ENCODE measurements at regions not wholly inside any gene's neighbourhood (a gene's known extent, or its start where the extent isn't known, plus 50 kb on each side); places are given as distances from the start of the nearest gene placed in this dataset.
"Not testable (repeated sequence)": the region's sequence is repeated elsewhere in the genome, so short reads cannot be mapped to it uniquely, and the experiment has no call there.

DNA sequence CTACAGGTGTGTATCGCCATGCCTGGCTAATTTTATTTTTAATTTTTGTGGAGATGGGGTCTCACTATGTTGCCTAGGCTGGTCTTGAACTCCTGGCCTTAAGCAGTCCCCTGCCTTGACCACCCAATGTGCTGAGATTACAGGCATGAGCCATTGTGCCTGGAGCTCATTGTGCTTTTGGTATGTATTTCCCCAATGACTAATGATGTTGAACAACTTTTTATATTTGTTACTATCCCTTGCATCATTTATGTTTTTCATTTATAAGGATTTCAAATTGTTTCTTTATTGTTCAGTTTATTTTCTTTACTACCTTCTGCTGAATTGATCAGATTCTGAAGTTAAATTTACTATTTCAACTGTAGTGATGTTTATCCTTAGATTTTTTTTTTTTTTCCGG, 199.7 kb downstream of the CEP135 start:
- Histone ChIP-seq H3K27me3 (ENCODE audit: insufficient read depth, low read length) (no peaks in the 10 kb centered on the region), H3K4me1 (ENCODE audit: control insufficient read depth, insufficient read depth, low read length, unreplicated experiment) (no peaks in the 10 kb centered on the region), H3K36me3 (ENCODE audit: insufficient read depth, low read length) (no peaks in the 10 kb centered on the region), H3K4me3 (ENCODE audit: low read depth, low read length) (no peak overlapping the region), H3K79me2 (ENCODE audit: control insufficient read depth, insufficient read depth, low read length, unreplicated experiment) (no peaks in the 10 kb centered on the region), H3K27ac (ENCODE audit: low read depth, low read length) (no peak overlapping the region), H2AFZ (ENCODE audit: low read length, unreplicated experiment) (no peak overlapping the region)

DNA sequence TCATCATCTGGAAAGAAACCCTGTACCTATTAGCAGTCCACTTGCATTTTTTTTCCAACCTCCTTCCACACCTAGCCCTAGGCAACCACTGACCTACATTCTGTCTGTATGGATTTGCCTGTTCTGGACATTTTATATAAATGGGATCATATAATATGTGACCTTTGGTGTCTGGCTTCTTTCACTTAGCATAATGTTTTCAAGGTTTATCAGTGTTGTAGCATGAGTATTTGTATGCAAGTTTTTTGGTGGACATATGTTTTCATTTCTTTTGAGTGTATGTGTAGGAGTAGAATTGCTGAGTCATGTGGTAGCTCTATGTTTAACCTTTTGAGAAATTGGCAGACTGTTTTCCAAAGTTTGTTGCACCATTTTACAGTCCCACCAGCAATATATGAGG, 198.6 kb downstream of the CEP135 start:
- Histone ChIP-seq H3K4me1 (ENCODE audit: control insufficient read depth, insufficient read depth, low read length, unreplicated experiment) (no peaks in the 10 kb centered on the region), H3K27ac (ENCODE audit: low read depth, low read length) (no peak overlapping the region), H2AFZ (ENCODE audit: low read length, unreplicated experiment) (no peak overlapping the region), H3K36me3 (ENCODE audit: insufficient read depth, low read length) (no peaks in the 10 kb centered on the region), H3K79me2 (ENCODE audit: control insufficient read depth, insufficient read depth, low read length, unreplicated experiment) (no peaks in the 10 kb centered on the region), H3K4me3 (ENCODE audit: low read depth, low read length) (no peak overlapping the region), H3K27me3 (ENCODE audit: insufficient read depth, low read length) (peaks cover 3% of the 10 kb centered on the region; the same call in 1 of the 2 replicates)

DNA sequence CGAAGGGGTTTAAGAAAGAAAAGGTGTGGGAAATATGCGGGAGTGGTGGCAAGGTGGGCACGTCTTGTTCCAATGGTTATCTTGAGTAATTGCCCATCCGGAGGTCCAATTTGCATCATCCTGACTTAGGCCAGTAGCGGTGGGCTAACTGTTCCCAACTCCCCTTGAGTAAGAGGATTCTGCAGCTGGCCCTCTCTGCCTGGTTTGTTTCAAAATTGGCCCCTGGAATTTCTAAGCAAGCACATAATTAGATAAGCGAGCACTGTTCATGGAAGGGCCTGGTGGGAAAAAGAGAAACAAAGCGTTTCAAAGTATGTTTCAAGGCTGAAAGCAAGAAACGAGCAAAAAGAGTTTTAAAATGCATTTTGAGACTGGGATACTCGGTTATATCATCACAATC, 198.2 kb downstream of the CEP135 start:
- Histone ChIP-seq H2AFZ (ENCODE audit: low read length, unreplicated experiment) (no peak overlapping the region), H3K79me2 (ENCODE audit: control insufficient read depth, insufficient read depth, low read length, unreplicated experiment) (no peaks in the 10 kb centered on the region), H3K27me3 (ENCODE audit: insufficient read depth, low read length) (peaks cover 3% of the 10 kb centered on the region; the same call in 1 of the 2 replicates), H3K4me3 (ENCODE audit: low read depth, low read length) (no peak overlapping the region), H3K4me1 (ENCODE audit: control insufficient read depth, insufficient read depth, low read length, unreplicated experiment) (no peaks in the 10 kb centered on the region), H3K36me3 (ENCODE audit: insufficient read depth, low read length) (no peaks in the 10 kb centered on the region), H3K27ac (ENCODE audit: low read depth, low read length) (no peak overlapping the region)

DNA sequence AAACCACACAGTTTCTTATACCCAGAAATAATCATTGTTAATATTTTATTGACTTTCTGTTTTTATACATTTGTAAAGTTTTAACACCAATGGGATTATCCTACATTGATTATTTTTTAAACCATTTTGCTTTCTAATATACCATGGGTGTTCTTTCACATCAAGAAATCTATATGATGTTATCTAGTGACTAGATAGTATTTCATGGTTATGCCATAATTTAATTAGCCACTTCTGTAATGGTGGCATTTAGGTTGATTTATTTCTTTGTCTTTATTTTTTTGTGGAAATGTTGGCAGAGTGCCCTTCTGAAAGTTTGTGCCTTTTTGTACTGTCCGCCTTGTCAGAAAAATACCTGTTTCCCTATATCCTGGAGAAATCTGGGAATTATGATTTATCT, 193.3 kb downstream of the CEP135 start:
- Histone ChIP-seq H2AFZ (ENCODE audit: low read length, unreplicated experiment) (no peak overlapping the region), H3K4me3 (ENCODE audit: low read depth, low read length) (no peak overlapping the region), H3K27ac (ENCODE audit: low read depth, low read length) (no peak overlapping the region), H3K79me2 (ENCODE audit: control insufficient read depth, insufficient read depth, low read length, unreplicated experiment) (no peaks in the 10 kb centered on the region), H3K36me3 (ENCODE audit: insufficient read depth, low read length) (no peaks in the 10 kb centered on the region), H3K27me3 (ENCODE audit: insufficient read depth, low read length) (peaks cover 24% of the 10 kb centered on the region), H3K4me1 (ENCODE audit: control insufficient read depth, insufficient read depth, low read length, unreplicated experiment) (no peaks in the 10 kb centered on the region)

DNA sequence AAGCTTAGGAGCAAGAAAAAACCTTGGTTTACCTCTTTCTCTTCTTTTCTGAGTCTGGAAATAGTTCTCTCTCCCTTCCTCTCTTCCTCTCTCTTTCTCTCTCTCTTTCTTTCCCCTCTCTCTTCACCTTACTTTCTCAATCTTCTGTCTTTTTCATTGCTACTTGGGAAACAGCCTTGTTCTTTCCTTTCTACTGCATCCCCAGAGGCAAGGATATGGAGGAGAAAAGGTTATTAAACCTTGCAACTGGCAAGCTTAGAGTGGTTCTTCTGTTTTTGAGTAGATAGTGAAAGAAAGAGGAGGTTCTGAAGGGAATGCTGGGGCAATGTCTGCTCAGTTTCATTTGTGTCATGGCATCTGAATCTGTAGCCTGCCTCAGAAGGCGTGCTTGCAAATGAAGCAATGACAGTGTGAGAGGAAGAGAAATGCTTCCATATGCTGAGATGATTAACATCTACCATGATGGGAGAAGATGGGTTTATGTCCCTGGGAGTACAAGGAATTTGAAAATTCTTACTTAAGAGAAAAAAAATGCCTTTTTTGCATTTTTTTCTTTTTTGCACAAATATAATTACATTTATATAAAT, 190.6 kb downstream of the CEP135 start:
- Histone ChIP-seq H3K4me1 (ENCODE audit: control insufficient read depth, insufficient read depth, low read length, unreplicated experiment) (no peaks in the 10 kb centered on the region), H2AFZ (ENCODE audit: low read length, unreplicated experiment) (no peak overlapping the region), H3K79me2 (ENCODE audit: control insufficient read depth, insufficient read depth, low read length, unreplicated experiment) (no peaks in the 10 kb centered on the region), H3K27me3 (ENCODE audit: insufficient read depth, low read length) (peaks cover 27% of the 10 kb centered on the region), H3K36me3 (ENCODE audit: insufficient read depth, low read length) (no peaks in the 10 kb centered on the region), H3K4me3 (ENCODE audit: low read depth, low read length) (no peak overlapping the region), H3K27ac (ENCODE audit: low read depth, low read length) (no peak overlapping the region)

DNA sequence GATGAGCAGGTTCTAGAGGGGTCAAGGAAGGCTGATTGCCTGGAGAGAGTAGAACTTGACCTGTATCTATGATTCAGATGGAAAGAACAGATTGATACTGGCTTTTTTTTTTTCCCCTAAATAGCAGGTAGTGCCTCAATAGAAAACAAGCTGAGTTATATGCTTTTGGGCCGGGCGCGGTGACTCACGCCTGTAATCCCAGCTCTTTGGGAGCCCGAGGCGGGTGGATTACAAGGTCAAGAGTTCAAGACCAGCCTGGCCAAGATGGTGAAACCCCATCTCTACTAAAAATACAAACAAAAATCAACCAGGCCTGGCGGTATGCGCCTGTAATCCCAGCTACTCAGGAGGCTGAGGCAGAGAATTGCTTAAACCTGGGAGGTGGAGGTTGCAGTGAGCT, 186.1 kb downstream of the CEP135 start:
- not testable (repeated sequence) for H3K27me3 ChIP-seq (ENCODE audit: insufficient read depth, low read length); H3K79me2 ChIP-seq (ENCODE audit: control insufficient read depth, insufficient read depth, low read length, unreplicated experiment); H3K4me1 ChIP-seq (ENCODE audit: control insufficient read depth, insufficient read depth, low read length, unreplicated experiment); H2AFZ ChIP-seq (ENCODE audit: low read length, unreplicated experiment); H3K27ac ChIP-seq (ENCODE audit: low read depth, low read length); H3K4me3 ChIP-seq (ENCODE audit: low read depth, low read length); H3K36me3 ChIP-seq (ENCODE audit: insufficient read depth, low read length)

DNA sequence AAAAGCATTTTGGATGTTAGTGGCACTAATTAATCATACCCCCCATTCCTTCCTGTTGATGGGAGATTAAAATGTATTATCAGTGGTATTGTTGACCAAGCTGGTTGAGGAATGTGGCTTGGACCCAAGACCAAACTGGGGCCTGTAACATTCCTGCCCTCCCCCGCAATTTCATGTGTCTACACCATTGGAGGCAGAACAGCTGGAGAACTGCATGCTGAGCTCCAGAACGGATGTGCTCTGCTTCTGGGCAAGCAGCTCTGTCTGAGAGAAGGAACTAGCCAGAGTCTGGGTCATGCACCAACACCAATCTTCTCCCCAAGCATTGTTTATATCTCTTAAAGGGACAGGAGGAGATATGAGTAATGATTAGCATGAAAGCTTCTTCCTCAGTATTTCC, 185.5 kb downstream of the CEP135 start:
- no peak overlapping the region for H3K27ac ChIP-seq (ENCODE audit: low read depth, low read length)
- H3K36me3 ChIP-seq (ENCODE audit: insufficient read depth, low read length), result no peaks in the 10 kb centered on the region
- no peak overlapping the region for H2AFZ ChIP-seq (ENCODE audit: low read length, unreplicated experiment)
- no peaks in the 10 kb centered on the region for H3K79me2 ChIP-seq (ENCODE audit: control insufficient read depth, insufficient read depth, low read length, unreplicated experiment)
- no peak overlapping the region for H3K4me3 ChIP-seq (ENCODE audit: low read depth, low read length)
- no peaks in the 10 kb centered on the region for H3K4me1 ChIP-seq (ENCODE audit: control insufficient read depth, insufficient read depth, low read length, unreplicated experiment)
- peaks cover 5% of the 10 kb centered on the region; the same call in 1 of the 2 replicates for H3K27me3 ChIP-seq (ENCODE audit: insufficient read depth, low read length)

DNA sequence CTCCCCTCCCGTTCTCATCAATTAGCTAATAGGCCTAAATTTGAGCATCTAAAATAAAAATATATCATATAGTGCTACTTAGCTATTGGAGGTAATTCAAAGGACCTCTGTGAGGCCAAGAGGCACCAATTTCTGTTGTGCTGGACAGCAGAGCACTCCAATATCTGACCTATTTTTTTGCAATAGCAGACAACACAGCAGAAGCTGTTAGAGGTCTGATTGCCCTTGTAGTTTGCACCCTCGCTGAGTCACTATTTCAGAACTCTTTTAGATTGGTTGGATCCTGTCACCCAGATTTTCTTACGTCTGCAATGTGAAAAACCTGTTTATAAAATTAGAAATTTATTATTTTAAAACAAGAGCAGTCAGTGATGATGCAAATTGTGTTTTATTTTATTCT, 184.1 kb downstream of the CEP135 start:
- no peak overlapping the region for H3K4me3 ChIP-seq (ENCODE audit: low read depth, low read length)
- H2AFZ ChIP-seq (ENCODE audit: low read length, unreplicated experiment), result no peak overlapping the region
- 0 out of 2 replicates have a peak, but pooled peaks cover 4% of the 10 kb centered on the region for H3K27me3 ChIP-seq (ENCODE audit: insufficient read depth, low read length)
- no peak overlapping the region for H3K27ac ChIP-seq (ENCODE audit: low read depth, low read length)
- H3K4me1 ChIP-seq (ENCODE audit: control insufficient read depth, insufficient read depth, low read length, unreplicated experiment), result no peaks in the 10 kb centered on the region
- no peaks in the 10 kb centered on the region for H3K79me2 ChIP-seq (ENCODE audit: control insufficient read depth, insufficient read depth, low read length, unreplicated experiment)
- H3K36me3 ChIP-seq (ENCODE audit: insufficient read depth, low read length), result no peaks in the 10 kb centered on the region

DNA sequence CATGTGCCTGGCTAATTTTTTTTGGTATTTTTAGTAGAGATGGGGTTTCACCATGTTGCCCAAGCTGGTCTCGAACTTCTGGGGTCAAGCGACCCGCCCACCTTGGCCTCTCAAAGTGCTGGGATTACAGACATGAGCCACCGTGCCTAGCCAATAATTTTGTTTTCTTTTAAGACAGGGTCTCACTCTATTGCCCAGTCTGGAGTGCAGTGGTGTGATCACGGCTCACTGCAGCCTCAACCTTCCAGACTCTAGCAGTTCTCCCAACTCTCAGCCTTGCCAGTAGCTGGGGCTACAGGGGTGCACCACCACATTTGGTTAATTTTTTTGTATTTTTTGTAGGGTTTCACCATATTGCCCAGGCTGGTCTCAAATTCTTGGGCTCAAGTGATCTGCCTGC, 183.4 kb downstream of the CEP135 start:
- H3K27me3 ChIP-seq (ENCODE audit: insufficient read depth, low read length); H3K27ac ChIP-seq (ENCODE audit: low read depth, low read length); H3K4me1 ChIP-seq (ENCODE audit: control insufficient read depth, insufficient read depth, low read length, unreplicated experiment); H3K4me3 ChIP-seq (ENCODE audit: low read depth, low read length); H3K79me2 ChIP-seq (ENCODE audit: control insufficient read depth, insufficient read depth, low read length, unreplicated experiment); H3K36me3 ChIP-seq (ENCODE audit: insufficient read depth, low read length); H2AFZ ChIP-seq (ENCODE audit: low read length, unreplicated experiment): not testable (repeated sequence)

DNA sequence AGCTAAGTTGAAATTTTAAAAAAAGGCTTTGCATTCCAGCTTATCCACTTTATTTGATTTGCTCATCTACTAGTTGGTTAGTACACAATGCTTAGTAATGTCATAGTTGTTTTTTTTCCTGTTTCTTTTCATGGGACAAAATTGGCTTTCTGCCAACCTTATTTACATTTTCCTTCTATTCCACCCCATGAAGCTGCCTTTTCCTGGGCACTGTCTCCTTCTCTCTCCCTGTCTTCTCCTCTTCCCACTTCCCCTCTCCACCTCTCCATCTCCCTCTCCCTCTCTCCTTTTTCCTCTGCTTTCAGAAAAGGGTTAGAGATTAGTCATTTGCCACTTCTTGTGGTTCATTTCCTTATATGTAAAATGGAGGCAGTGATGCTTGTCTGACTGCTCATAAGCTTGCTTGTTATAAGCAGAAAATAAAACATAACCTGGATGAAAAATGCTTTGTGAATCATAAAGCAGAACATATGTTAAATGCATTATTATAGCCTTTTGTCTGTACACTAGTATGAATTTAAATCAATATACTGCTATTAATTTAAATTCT, 181.9 kb downstream of the CEP135 start:
- Histone ChIP-seq H3K79me2 (ENCODE audit: control insufficient read depth, insufficient read depth, low read length, unreplicated experiment) (no peaks in the 10 kb centered on the region), H3K4me3 (ENCODE audit: low read depth, low read length) (no peak overlapping the region), H3K27ac (ENCODE audit: low read depth, low read length) (no peak overlapping the region), H2AFZ (ENCODE audit: low read length, unreplicated experiment) (no peak overlapping the region), H3K4me1 (ENCODE audit: control insufficient read depth, insufficient read depth, low read length, unreplicated experiment) (no peaks in the 10 kb centered on the region), H3K27me3 (ENCODE audit: insufficient read depth, low read length) (peaks cover 6% of the 10 kb centered on the region; the same call in 1 of the 2 replicates), H3K36me3 (ENCODE audit: insufficient read depth, low read length) (no peaks in the 10 kb centered on the region)

DNA sequence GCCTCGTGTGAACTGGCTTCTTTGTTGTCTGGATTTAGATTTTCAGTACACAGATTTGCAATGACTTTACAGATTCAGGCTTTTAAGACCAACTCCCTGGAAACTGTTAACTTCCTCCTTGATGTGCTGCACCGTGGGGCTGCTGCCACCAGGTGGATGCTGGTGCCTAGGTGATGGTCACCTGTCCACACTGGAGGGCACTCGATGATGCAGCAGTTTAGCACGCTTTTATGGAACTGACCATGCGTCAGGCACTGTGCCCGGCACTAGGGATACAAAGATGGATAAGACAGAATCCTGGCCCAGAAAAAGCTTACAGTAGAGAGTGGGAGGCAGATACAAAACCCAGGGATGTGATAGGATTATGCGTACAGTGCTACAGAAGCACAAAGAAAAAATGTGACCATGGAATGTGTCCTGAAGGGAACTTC, 180.7 kb downstream of the CEP135 start:
- no peak overlapping the region for H3K27ac ChIP-seq (ENCODE audit: low read depth, low read length)

More for the DNA sequence above, 180.7 kb downstream of the CEP135 start:
- no peaks in the 10 kb centered on the region for H3K79me2 ChIP-seq (ENCODE audit: control insufficient read depth, insufficient read depth, low read length, unreplicated experiment)
- H3K36me3 ChIP-seq (ENCODE audit: insufficient read depth, low read length), result no peaks in the 10 kb centered on the region
- H3K4me1 ChIP-seq (ENCODE audit: control insufficient read depth, insufficient read depth, low read length, unreplicated experiment), result no peaks in the 10 kb centered on the region
- peaks cover 13% of the 10 kb centered on the region; the same call in 1 of the 2 replicates for H3K27me3 ChIP-seq (ENCODE audit: insufficient read depth, low read length)
- H2AFZ ChIP-seq (ENCODE audit: low read length, unreplicated experiment), result no peak overlapping the region
- no peak overlapping the region for H3K4me3 ChIP-seq (ENCODE audit: low read depth, low read length)
